Activated naive CD8-positive, alpha-beta T cell treated with anti-CD3 and anti-CD28 coated beads, Interleukin-2, amount 50 U/mL, for 24 hours (primary cell): ENCODE measurements at regions not wholly inside any gene's neighbourhood (a gene's known extent, or its start where the extent isn't known, plus 50 kb on each side); places are given as distances from the start of the nearest gene placed in this dataset.
"Not testable (repeated sequence)": the region's sequence is repeated elsewhere in the genome, so short reads cannot be mapped to it uniquely, and the experiment has no call there.

ENCODE experiments used
- ATAC-seq: fragments of 150-1000 bp; cut with Tn5 transposase; one replicate; pipeline ENCODE4 v1.10.0; 2021
- DNase-seq: peaks from one replicate; pipeline ENCODE4 v3.0.0; 2021
- H3K27ac Mint-ChIP-seq: one replicate; pipeline ENCODE4 v1.8.0; 2021; ENCODE audit warnings: mild to moderate bottlenecking, mixed read lengths
- H3K27me3 Mint-ChIP-seq: one replicate; pipeline ENCODE4 v1.8.0; 2021; ENCODE audit warnings: mixed read lengths
- H3K36me3 Mint-ChIP-seq: one replicate; pipeline ENCODE4 v1.8.0; 2021; ENCODE audit warnings: low read depth, mixed read lengths
- H3K4me1 Mint-ChIP-seq: one replicate; pipeline ENCODE4 v1.8.0; 2021; ENCODE audit warnings: mixed read lengths
- H3K4me3 Mint-ChIP-seq: one replicate; pipeline ENCODE4 v1.8.0; 2021; ENCODE audit warnings: mild to moderate bottlenecking, moderate library complexity, mixed read lengths
- H3K9me3 Mint-ChIP-seq: one replicate; pipeline ENCODE4 v1.8.0; 2021; ENCODE audit warnings: mixed read lengths

DNA sequence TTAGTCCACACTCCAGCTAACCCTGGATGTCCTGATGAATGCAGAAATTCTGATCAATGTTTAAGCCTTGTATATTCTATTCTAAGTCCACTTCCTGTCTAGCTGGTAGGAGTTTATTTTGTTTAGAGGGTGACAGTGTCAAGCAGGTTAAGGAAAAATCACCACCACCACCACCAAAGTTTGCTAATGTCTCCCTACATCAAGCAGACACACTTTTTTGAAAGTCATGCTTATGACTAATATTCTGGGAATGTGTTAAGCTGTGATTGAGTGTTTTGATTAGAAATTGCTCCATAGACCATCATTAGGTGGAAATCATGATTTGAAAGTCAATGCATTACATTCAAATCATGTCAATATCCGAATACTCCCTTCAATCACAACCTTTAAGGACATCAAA is 1530.1 kb downstream of the MAT2B start:
- H3K4me1 Mint-ChIP-seq: no peaks in the 10 kb centered on the region
- no peak overlapping the region for H3K27ac Mint-ChIP-seq
- no peak for ATAC-seq
- peaks cover 20% of the 10 kb centered on the region for H3K9me3 Mint-ChIP-seq
- no peaks in the 10 kb centered on the region for H3K36me3 Mint-ChIP-seq
- H3K27me3 Mint-ChIP-seq: no peaks in the 10 kb centered on the region
- no peak for DNase-seq
- no peak overlapping the region for H3K4me3 Mint-ChIP-seq

DNA sequence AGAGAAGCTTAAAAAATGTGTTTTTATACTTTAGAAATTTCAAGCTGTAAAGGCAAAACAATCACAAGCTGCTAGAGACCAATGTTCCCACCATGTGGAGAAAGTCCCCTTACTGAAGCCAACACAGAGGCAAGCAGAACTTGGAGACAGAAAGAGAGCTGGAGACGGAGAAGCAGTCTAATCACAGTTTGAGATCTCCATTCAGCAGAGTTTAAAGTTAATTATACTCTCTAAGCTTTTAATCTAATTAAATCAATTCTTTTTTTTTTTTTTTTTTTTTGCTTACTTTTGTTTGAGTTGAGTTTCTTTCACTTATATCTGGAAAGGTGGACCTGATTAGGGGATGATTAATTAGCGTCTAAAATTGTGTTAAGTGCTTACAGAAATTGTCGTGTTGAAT is 1534.3 kb downstream of the MAT2B start:
- DNase-seq (no peak), ATAC-seq (no peak)
- Mint-ChIP-seq H3K9me3 (peaks cover 17% of the 10 kb centered on the region), H3K36me3 (no peaks in the 10 kb centered on the region), H3K27ac (no peak overlapping the region), H3K27me3 (no peaks in the 10 kb centered on the region), H3K4me1 (no peaks in the 10 kb centered on the region), H3K4me3 (no peak overlapping the region)

DNA sequence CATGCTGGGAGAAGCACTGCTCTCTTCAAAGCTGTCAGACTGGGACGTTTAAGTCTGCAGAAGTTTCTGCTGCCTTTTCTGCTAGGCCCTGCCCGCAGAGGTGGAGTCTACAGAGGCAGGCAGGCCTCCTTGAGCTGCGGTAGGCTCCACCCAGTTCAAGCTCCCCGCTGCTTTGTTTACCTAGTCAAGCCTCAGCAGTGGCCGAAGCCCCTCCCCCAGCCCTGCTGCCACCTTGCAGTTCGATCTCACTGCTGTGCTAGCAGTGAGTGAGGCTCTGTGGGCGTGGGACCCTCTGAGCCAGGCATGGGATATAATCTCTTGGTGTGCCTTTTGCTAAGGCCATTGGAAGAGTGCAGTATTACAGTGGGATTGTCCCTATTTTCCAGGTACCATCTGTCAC is 1540.5 kb downstream of the MAT2B start:
- ATAC-seq, DNase-seq, H3K4me3 Mint-ChIP-seq, H3K4me1 Mint-ChIP-seq, H3K27ac Mint-ChIP-seq, H3K9me3 Mint-ChIP-seq, H3K27me3 Mint-ChIP-seq, H3K36me3 Mint-ChIP-seq: not testable (repeated sequence)

DNA sequence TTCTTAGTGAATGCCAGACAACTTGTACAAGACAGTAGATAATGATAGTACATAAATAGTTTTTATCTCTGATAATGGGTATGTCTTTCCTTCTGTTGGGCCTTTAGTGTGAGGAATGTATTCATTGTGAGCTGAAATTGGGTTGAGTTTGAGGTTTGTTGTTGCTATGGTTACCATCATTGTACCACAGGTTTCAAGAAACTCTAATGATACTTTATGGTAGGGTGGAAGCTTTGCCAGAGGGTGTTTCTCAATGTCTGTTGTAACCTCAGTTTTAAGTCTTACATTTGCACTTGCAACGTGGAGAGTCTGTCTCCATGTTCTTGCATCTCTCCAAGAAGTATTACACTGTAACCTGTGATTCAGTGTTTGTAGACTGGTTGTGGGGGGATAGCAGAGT is 1550.1 kb downstream of the MAT2B start:
- Mint-ChIP-seq H3K4me1 (no peaks in the 10 kb centered on the region), H3K9me3 (no peaks in the 10 kb centered on the region), H3K4me3 (no peak overlapping the region), H3K27me3 (no peaks in the 10 kb centered on the region), H3K27ac (no peak overlapping the region), H3K36me3 (no peaks in the 10 kb centered on the region)
- no peak for DNase-seq
- no peak for ATAC-seq

DNA sequence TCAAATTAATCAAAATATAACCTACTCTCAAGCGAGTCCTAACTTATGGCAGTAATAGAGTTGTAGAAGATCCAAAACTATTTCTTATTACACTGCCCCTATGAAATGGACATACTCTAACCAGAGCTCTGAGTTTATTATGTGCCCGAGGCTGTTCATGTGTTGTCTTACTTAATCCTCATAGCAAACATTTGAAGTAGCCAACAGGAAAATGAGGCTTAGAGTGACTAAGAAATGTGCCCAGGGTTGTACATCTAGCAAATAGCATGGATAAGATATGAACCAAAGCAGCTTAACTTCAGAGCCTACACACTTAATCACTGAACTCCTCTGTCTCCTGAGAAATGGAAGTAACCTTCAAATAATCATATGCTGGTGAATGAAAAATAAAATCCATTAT is 1551.7 kb downstream of the MAT2B start:
- no peak for DNase-seq
- Mint-ChIP-seq H3K36me3 (no peaks in the 10 kb centered on the region), H3K4me3 (no peak overlapping the region), H3K27me3 (no peaks in the 10 kb centered on the region), H3K4me1 (no peaks in the 10 kb centered on the region), H3K27ac (no peak overlapping the region), H3K9me3 (no peaks in the 10 kb centered on the region)
- ATAC-seq: no peak

DNA sequence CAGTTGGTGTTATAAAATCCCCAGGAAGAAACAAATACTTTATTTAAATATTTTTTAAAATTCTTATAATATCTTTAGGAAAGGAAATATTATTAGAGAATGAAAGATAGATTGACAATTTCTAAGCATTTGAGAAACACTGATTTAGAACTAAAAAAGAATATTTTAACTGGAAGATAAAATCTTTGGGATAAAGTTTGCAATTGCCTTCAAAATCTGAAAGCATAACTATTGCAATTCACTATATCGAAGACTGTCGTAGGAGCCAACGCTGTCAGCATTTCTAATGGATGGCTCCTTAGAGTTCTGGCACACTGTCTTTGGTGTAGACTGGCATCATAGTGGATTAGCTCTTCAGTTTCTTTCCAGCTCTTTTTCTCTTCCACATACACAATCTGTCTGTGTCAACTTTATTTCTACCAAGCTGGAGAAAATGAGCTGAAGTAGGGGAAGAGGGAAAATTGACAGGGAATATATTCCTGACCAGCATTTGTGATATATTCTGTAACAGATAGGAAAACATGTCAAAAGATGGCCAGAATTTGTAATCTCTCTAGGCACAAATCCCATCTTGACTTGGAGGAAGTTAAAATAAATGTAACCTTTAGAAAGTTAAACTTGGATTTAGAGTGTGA is 1561.4 kb downstream of the MAT2B start:
- no peaks in the 10 kb centered on the region for H3K27me3 Mint-ChIP-seq
- H3K36me3 Mint-ChIP-seq: no peaks in the 10 kb centered on the region
- H3K4me3 Mint-ChIP-seq: no peak overlapping the region
- peaks cover 11% of the 10 kb centered on the region for H3K9me3 Mint-ChIP-seq
- DNase-seq (no peak), ATAC-seq (no peak)
- no peaks in the 10 kb centered on the region for H3K4me1 Mint-ChIP-seq
- H3K27ac Mint-ChIP-seq: no peak overlapping the region

DNA sequence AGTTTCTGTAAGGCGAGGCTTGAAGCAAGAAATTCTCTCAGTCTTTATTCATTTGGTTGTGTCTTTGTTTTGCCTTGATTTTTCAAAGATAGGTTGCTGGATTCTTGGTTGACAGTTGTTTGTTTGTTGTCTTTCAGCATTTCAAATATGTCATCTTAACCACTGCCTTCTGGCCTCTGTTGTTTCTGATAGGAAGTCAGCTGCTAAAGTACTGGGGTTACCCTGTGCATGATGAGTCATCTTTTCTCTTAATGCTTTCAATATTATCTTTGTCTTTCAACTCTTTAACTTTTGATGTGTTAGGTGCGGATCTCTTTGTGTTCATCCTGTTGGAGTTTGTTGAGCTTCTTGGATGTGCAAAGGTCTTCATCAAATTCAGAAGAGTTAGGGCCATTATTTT is 1571.3 kb downstream of the MAT2B start:
- H3K9me3 Mint-ChIP-seq: peaks cover 13% of the 10 kb centered on the region

DNA sequence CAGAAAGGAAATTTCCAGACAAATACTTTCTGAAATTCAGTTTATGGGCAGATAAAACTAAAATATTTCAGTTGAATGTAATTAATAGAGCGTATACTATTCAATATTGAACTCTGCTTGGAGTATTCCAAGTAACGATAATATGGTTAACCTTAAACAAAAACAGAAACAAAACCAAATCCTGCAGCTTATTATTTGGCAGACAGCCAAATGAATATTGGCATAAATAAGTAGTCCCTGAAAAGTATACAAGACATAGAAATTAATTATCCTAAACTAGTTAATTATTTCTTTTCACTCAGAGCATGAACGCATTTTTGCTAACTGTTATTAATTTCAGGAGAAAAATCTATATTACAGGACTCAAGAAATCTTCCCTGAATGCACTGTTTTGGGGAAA is 1574.0 kb downstream of the MAT2B start:
- H3K9me3 Mint-ChIP-seq: peaks cover 10% of the 10 kb centered on the region
- H3K27me3 Mint-ChIP-seq: no peaks in the 10 kb centered on the region
- no peak for DNase-seq
- no peak overlapping the region for H3K27ac Mint-ChIP-seq
- no peak overlapping the region for H3K4me3 Mint-ChIP-seq
- H3K36me3 Mint-ChIP-seq: no peaks in the 10 kb centered on the region
- no peak for ATAC-seq
- H3K4me1 Mint-ChIP-seq: no peaks in the 10 kb centered on the region

More for the DNA sequence above, 1571.3 kb downstream of the MAT2B start:
- no peak for DNase-seq
- H3K27me3 Mint-ChIP-seq: no peaks in the 10 kb centered on the region
- no peak overlapping the region for H3K4me3 Mint-ChIP-seq
- no peak overlapping the region for H3K27ac Mint-ChIP-seq
- H3K36me3 Mint-ChIP-seq: no peaks in the 10 kb centered on the region
- no peaks in the 10 kb centered on the region for H3K4me1 Mint-ChIP-seq
- no peak for ATAC-seq

DNA sequence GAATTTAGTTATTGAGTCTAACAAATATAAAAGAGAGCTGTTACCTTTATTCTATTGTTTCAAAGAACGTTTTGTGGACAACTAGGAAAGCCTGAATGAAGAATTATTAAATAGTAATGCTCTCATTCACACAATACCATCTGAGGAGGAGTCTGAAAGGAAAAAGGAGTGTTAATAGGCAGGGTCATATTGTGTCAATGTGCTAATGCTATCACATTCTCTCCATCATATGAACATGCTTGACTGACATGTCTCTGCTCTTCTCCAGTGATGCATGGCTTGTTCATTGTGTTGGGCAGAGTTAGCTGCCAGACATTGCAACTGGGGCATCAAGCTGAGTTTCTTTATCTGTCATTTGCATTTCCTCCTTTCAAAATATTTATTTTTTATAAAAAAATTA is 1578.0 kb downstream of the MAT2B start:
- H3K27me3 Mint-ChIP-seq: no peaks in the 10 kb centered on the region
- H3K4me1 Mint-ChIP-seq: no peaks in the 10 kb centered on the region
- no peak overlapping the region for H3K4me3 Mint-ChIP-seq
- H3K36me3 Mint-ChIP-seq: no peaks in the 10 kb centered on the region
- ATAC-seq (no peak), DNase-seq (no peak)
- H3K27ac Mint-ChIP-seq: no peak overlapping the region
- peaks cover 10% of the 10 kb centered on the region for H3K9me3 Mint-ChIP-seq

DNA sequence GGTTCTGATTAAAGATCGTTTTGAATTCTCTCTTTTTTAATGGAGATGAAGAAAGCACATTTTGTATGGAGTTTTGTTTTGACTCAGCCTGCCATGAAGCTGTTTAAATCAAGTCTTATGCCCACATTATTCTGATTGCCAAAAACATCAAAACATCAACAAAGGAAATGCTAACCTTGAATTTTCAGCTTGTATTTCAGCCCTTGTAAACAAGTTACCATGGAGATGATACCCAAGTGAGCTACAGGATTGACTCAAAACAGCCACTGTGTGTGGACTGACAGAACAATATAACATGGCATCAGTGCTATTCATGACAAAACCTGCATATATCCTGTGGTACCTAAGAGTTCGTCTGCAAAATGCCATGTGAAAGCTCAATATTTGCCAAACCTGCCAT is 1581.0 kb downstream of the MAT2B start:
- DNase-seq: no peak
- H3K27me3 Mint-ChIP-seq: no peaks in the 10 kb centered on the region
- no peaks in the 10 kb centered on the region for H3K4me1 Mint-ChIP-seq
- no peak overlapping the region for H3K27ac Mint-ChIP-seq
- peaks cover 3% of the 10 kb centered on the region for H3K9me3 Mint-ChIP-seq
- no peak overlapping the region for H3K4me3 Mint-ChIP-seq
- no peaks in the 10 kb centered on the region for H3K36me3 Mint-ChIP-seq
- no peak for ATAC-seq

DNA sequence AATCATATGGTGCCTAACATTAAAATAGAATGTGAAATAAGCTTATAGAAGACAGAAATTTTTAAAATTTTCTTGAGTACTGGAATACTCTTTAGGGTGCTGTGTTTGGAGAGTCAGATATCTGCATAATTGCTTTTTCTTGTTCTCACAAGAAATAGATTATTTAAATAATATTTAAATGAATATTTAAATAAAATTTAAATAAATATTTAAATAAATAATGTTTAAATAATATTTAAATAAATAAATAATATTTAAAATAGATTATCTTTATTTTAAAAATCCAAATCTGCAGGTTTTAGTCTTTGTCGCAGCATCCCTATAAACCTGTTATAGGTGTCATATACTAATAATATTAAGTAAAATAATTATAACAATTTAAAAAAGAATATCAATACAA is 1589.4 kb downstream of the MAT2B start:
- ATAC-seq (no peak), DNase-seq (no peak)
- H3K27ac Mint-ChIP-seq: no peak overlapping the region
- H3K27me3 Mint-ChIP-seq: no peaks in the 10 kb centered on the region
- no peak overlapping the region for H3K4me3 Mint-ChIP-seq
- H3K9me3 Mint-ChIP-seq: peaks cover 13% of the 10 kb centered on the region
- H3K4me1 Mint-ChIP-seq: no peaks in the 10 kb centered on the region
- H3K36me3 Mint-ChIP-seq: no peaks in the 10 kb centered on the region

DNA sequence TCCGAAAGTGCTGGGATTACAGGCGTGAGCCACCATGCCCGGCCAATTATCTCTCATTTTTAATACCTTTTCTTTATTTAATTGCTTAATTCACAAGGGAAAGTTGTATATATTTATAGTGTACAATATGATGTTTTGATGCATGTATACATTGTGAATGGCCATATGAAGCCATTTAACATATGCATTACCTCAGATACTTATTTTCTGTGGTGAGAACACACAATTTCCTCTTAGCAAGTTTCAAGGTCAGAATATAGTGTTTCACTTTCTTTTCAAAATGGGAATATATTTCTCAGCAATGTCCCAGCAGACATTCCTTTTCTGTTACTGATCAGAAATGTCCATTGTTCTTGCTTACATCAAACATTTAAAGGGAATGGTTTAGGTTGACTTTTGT is 1596.3 kb downstream of the MAT2B start:
- DNase-seq (no peak), ATAC-seq (no peak)
- Mint-ChIP-seq H3K27ac (no peak overlapping the region), H3K27me3 (no peaks in the 10 kb centered on the region), H3K4me1 (no peaks in the 10 kb centered on the region), H3K36me3 (no peaks in the 10 kb centered on the region), H3K9me3 (peaks cover 18% of the 10 kb centered on the region), H3K4me3 (no peak overlapping the region)

DNA sequence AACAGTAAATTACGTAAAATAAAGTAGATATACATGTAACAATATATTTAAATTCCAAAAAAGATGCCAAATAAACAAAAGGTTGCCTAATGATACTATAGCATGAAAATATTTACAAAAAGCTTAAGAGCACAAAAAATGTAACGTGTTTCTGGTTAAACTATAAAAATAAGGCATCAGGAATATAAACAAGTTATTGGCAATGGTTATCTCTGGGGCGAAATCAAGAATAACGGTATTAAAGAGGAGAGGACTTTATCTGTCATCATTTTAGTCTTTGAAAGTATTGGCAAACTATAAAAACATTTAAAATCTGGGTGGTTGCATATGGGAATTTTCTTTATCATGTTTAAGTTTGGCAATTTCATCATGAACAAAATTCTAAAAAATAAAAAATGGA is 1599.2 kb downstream of the MAT2B start:
- no peak for DNase-seq
- ATAC-seq: no peak
- H3K36me3 Mint-ChIP-seq: no peaks in the 10 kb centered on the region
- no peaks in the 10 kb centered on the region for H3K4me1 Mint-ChIP-seq
- peaks cover 10% of the 10 kb centered on the region for H3K9me3 Mint-ChIP-seq
- H3K27me3 Mint-ChIP-seq: no peaks in the 10 kb centered on the region
- no peak overlapping the region for H3K27ac Mint-ChIP-seq
- H3K4me3 Mint-ChIP-seq: no peak overlapping the region

DNA sequence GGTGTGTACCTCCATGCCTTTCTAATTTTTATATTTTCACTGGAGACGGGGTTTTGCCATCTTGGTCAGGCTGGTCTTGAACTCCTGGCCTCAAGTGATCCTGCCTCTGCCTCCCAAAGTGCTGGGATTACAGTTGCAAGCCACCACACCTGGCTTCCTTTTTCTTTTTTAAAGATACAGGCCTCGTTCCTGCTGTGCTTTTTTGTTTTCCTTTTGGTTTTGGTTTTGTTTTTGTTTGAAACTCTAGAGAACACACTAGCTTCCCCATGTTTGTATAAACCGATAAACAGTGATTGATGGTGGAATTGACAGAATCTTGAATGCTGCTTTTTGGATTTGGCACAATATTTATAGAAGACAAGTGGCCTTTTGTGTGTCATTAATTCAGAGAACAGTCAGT is 1603.4 kb downstream of the MAT2B start:
- DNase-seq (no peak), ATAC-seq (no peak)
- no peak overlapping the region for H3K4me3 Mint-ChIP-seq
- no peaks in the 10 kb centered on the region for H3K36me3 Mint-ChIP-seq
- no peaks in the 10 kb centered on the region for H3K9me3 Mint-ChIP-seq
- H3K27ac Mint-ChIP-seq: no peak overlapping the region
- no peaks in the 10 kb centered on the region for H3K27me3 Mint-ChIP-seq
- H3K4me1 Mint-ChIP-seq: no peaks in the 10 kb centered on the region

DNA sequence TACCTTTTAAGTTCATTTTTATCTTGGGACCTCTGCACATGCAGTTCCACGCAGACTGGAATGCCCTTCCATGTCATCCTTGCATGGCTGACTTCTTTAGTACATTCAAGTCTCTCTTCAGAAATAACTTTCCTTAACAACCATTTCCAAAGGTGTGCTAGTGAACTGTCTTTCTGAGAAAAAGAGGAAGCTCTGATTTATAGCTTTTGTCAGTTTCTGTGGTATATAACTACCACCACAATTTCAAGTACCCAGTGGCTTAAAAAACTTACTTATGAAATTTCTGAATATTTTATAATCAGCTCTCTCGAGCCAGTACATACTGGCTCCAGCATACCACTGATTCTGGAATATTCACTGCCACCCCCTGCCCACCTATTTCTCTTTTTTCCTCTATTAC is 1613.8 kb downstream of the MAT2B start:
- H3K4me1 Mint-ChIP-seq: no peaks in the 10 kb centered on the region
- DNase-seq (no peak), ATAC-seq (no peak)
- H3K27ac Mint-ChIP-seq: no peak overlapping the region
- H3K4me3 Mint-ChIP-seq: no peak overlapping the region
- H3K9me3 Mint-ChIP-seq: peaks cover 10% of the 10 kb centered on the region
- H3K27me3 Mint-ChIP-seq: no peaks in the 10 kb centered on the region
- no peaks in the 10 kb centered on the region for H3K36me3 Mint-ChIP-seq

DNA sequence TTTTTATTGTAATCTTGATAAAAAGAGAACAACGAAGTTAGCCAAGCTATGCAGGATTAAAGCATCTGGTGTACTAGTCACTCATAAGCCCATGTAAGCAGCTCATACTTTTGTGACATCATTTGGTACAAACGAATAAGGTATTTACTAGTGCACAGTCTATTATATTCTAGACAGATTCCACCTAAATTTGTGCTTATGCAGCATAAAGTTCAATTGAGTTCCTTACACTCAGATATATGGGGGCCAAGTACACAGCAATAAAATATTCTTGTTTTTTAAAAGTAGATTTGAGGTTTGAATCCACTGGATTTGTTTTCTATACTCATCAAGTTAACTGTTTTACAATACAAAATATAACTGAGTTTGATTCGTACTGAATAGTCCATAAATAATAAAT is 1621.2 kb downstream of the MAT2B start:
- Mint-ChIP-seq H3K4me1 (no peaks in the 10 kb centered on the region), H3K27ac (no peak overlapping the region), H3K36me3 (no peaks in the 10 kb centered on the region), H3K9me3 (peaks cover 5% of the 10 kb centered on the region), H3K27me3 (no peaks in the 10 kb centered on the region), H3K4me3 (no peak overlapping the region)
- ATAC-seq (no peak), DNase-seq (no peak)
